ENCODE measurements at regions not wholly inside any gene's neighbourhood (a gene's known extent, or its start where the extent isn't known, plus 50 kb on each side); places are given as distances from the start of the nearest gene placed in this dataset.

- Histone ChIP-seq H3K4me1 (no peaks in the 10 kb centered on the region), H3K9me3 (no peaks in the 10 kb centered on the region), H3K27ac (no peak overlapping the region), H3K4me3 (no peak overlapping the region), H3K27me3 (ENCODE audit: low read depth) (no peaks in the 10 kb centered on the region), H3K36me3 (no peaks in the 10 kb centered on the region)
- no peak for DNase-seq
- intact Hi-C loops (cut with DNase I): no loop called here
- TF ChIP-seq, protein P1, sequence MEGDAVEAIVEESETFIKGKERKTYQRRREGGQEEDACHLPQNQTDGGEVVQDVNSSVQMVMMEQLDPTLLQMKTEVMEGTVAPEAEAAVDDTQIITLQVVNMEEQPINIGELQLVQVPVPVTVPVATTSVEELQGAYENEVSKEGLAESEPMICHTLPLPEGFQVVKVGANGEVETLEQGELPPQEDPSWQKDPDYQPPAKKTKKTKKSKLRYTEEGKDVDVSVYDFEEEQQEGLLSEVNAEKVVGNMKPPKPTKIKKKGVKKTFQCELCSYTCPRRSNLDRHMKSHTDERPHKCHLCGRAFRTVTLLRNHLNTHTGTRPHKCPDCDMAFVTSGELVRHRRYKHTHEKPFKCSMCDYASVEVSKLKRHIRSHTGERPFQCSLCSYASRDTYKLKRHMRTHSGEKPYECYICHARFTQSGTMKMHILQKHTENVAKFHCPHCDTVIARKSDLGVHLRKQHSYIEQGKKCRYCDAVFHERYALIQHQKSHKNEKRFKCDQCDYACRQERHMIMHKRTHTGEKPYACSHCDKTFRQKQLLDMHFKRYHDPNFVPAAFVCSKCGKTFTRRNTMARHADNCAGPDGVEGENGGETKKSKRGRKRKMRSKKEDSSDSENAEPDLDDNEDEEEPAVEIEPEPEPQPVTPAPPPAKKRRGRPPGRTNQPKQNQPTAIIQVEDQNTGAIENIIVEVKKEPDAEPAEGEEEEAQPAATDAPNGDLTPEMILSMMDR (IDR thresholded peaks at IDR 0.05): no peak
- no peak for ATAC-seq
Observed at GRCh38 chr5:136521696-136522095, 156.4 kb upstream of the TRPC7 start.

DNA sequence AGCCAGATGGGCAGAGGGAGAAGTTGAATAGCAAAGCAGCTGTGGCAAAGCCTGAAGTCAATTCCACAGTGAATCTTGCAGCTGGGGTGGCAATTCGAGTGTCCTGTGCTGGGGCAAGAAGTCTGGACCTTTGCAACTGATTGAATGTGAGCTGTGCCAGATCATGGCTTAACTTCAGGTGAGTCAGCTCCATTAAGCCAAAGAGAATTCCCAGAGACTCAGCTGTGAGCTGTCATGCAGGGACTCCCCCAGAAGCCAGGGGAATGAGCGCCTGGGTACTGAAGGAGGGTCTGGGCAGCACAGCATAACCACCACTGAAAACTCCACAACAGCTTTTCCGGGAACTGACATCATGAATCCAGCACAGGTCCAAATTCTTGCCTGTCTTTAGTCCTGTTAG, 153.5 kb upstream of the TRPC7 start:
- TF ChIP-seq, protein P1 (IDR thresholded peaks at IDR 0.05): no peak
- intact Hi-C loops (cut with DNase I): no loop called here
- no peak for DNase-seq
- no peaks in the 10 kb centered on the region for H3K36me3 ChIP-seq
- H3K4me1 ChIP-seq: no peaks in the 10 kb centered on the region
- no peak for ATAC-seq
- no peak overlapping the region for H3K4me3 ChIP-seq
- no peaks in the 10 kb centered on the region for H3K9me3 ChIP-seq
- no peaks in the 10 kb centered on the region for H3K27me3 ChIP-seq (ENCODE audit: low read depth)
- H3K27ac ChIP-seq: no peak overlapping the region

DNA sequence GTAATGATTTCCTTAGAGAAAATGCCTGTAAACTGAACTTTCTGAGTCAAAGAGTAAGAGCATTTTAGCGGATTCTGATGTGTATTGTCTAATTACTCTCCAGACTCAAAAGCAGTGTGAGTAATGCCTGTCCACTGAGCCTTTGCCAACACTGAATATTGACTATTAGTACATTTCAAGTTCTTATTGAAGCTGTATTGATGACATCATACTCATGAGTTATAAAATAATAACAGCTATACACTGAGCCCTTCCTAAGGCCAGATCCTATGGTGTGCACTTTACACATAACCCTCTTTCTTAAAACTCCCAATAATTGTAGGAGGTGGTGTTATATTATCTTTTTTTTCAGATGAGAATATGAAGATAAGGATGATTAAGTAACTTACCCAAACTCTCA, 152.8 kb upstream of the TRPC7 start:
- no peaks in the 10 kb centered on the region for H3K36me3 ChIP-seq
- TF ChIP-seq, protein P1 (IDR thresholded peaks at IDR 0.05): no peak
- H3K9me3 ChIP-seq: no peaks in the 10 kb centered on the region
- H3K4me1 ChIP-seq: no peaks in the 10 kb centered on the region
- DNase-seq (no peak), ATAC-seq (no peak)
- intact Hi-C loops (cut with DNase I): no loop called here
- no peak overlapping the region for H3K4me3 ChIP-seq
- no peak overlapping the region for H3K27ac ChIP-seq
- H3K27me3 ChIP-seq (ENCODE audit: low read depth): no peaks in the 10 kb centered on the region

GRCh38 chr5:136517755-136518154, 152.4 kb upstream of the TRPC7 start:
- no peak overlapping the region for H3K27ac ChIP-seq
- no peaks in the 10 kb centered on the region for H3K9me3 ChIP-seq
- H3K36me3 ChIP-seq: no peaks in the 10 kb centered on the region
- ATAC-seq: no peak
- no peak overlapping the region for H3K4me3 ChIP-seq
- DNase-seq: no peak
- intact Hi-C loops (cut with DNase I): no loop called here
- H3K4me1 ChIP-seq: no peaks in the 10 kb centered on the region
- H3K27me3 ChIP-seq (ENCODE audit: low read depth): no peaks in the 10 kb centered on the region
- TF ChIP-seq, protein P1 (IDR thresholded peaks at IDR 0.05): no peak

GRCh38 chr5:136516637-136517036, 151.3 kb upstream of the TRPC7 start:
- TF ChIP-seq, protein P1 (IDR thresholded peaks at IDR 0.05): no peak
- H3K36me3 ChIP-seq: no peaks in the 10 kb centered on the region
- intact Hi-C loops (cut with DNase I): no loop called here
- H3K4me3 ChIP-seq: no peak overlapping the region
- H3K4me1 ChIP-seq: no peaks in the 10 kb centered on the region
- no peaks in the 10 kb centered on the region for H3K9me3 ChIP-seq
- no peak for ATAC-seq
- no peak for DNase-seq
- H3K27ac ChIP-seq: no peak overlapping the region
- H3K27me3 ChIP-seq (ENCODE audit: low read depth): no peaks in the 10 kb centered on the region

DNA sequence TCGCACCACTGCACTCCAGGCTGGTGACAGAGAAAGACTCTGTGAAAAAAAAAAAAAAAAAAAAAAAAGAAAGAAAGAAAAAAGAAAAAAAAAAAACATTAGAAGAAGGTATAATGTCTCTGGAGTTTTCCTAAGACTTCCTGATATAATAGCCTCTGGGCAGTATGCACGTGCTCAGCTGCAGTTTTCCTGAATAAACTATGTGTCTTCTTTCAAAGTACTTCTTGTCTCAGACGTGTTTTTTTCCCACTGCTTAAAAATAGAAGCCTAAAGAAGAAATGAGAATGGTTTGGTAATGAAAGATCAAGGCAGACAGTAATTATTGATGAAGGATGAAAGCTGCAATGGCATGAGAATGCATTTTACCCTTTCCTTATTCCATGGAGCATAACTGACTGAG, 148.1 kb upstream of the TRPC7 start:
- TF ChIP-seq, protein P1 (IDR thresholded peaks at IDR 0.05): no peak
- Histone ChIP-seq H3K27ac (no peak overlapping the region), H3K9me3 (no peaks in the 10 kb centered on the region), H3K4me3 (no peak overlapping the region), H3K27me3 (ENCODE audit: low read depth) (no peaks in the 10 kb centered on the region), H3K4me1 (no peaks in the 10 kb centered on the region), H3K36me3 (no peaks in the 10 kb centered on the region)
- intact Hi-C loops (cut with DNase I): no loop called here
- ATAC-seq (no peak), DNase-seq (no peak)
